ENCODE measurements at regions not wholly inside any gene's neighbourhood (a gene's known extent, or its start where the extent isn't known, plus 50 kb on each side); places are given as distances from the start of the nearest gene placed in this dataset.

DNA sequence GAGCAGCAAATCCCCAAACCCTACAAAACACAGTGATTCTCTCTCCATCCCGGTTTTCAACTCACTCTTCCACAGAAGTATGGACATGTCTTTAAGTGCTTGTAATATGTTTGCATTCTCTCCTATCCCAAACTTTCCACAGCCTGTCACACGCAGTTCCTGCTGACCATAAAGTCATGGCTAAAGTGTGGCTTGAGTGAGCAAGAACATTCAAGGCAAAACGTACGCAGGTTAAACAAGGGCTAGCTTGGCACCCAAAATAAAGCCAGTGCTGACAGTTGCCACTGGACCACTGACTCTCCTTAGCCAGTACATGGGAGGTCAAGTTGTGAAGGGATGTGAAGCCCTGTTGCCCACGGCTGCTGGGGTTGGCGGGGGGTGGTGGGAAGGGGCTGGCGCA, 211.1 kb upstream of the IRX1 start:
- ATAC-seq (no peak), DNase-seq (no peak)
- H3K4me1 Mint-ChIP-seq = no peaks in the 10 kb centered on the region
- no peaks in the 10 kb centered on the region for H3K27me3 Mint-ChIP-seq
- POLR2A ChIA-PET = no interaction called here
- no peak overlapping the region for H3K4me3 Mint-ChIP-seq
- H3K27ac Mint-ChIP-seq = no peak overlapping the region
- peaks cover 0 to 12% (median 2%) of the 10 kb centered on the region in 9 donors for H3K9me3 Mint-ChIP-seq
- peaks cover 0 to 6% (median 0%) of the 10 kb centered on the region in 3 donors for H3K36me3 Mint-ChIP-seq

- Mint-ChIP-seq H3K27me3 (peaks cover 0 to 11% (median 0%) of the 10 kb centered on the region in 5 donors), H3K27ac (no peak overlapping the region), H3K9me3 (peaks cover 0 to 12% (median 2%) of the 10 kb centered on the region in 9 donors), H3K36me3 (peaks cover 0 to 6% (median 0%) of the 10 kb centered on the region in 3 donors), H3K4me1 (no peaks in the 10 kb centered on the region), H3K4me3 (no peak overlapping the region)
- POLR2A ChIA-PET = no interaction called here
- DNase-seq (no peak), ATAC-seq (no peak)
Measured at GRCh38 chr5:3382782-3383181, 212.8 kb upstream of the IRX1 start.

DNA sequence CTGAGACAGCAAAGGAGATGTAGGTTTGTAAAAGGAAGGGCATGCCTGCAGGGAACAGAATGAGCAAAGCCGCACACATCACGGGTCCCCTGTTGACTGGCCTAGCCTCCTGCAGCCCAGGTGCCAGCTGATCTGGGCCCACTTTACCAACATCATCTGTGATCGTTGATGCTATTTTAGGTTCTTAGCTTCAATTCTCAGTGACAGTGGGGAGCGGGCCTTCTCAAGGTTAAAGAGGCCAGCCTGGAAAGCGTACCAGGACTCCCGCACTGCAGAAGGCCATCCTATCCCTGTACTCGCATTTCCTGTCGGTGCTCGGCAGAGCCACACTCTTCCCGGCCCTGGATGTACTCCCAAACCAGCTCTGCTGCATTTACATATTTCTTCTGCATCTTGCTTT, 213.5 kb upstream of the IRX1 start:
- peaks cover 0 to 12% (median 5%) of the 10 kb centered on the region in 9 donors for H3K9me3 Mint-ChIP-seq
- peaks cover 0 to 17% (median 4%) of the 10 kb centered on the region in 5 donors for H3K27me3 Mint-ChIP-seq
- no peak overlapping the region for H3K4me3 Mint-ChIP-seq
- H3K36me3 Mint-ChIP-seq = peaks cover 0 to 6% (median 0%) of the 10 kb centered on the region in 3 donors
- POLR2A ChIA-PET = no interaction called here
- DNase-seq (no peak), ATAC-seq (no peak)
- H3K4me1 Mint-ChIP-seq = no peaks in the 10 kb centered on the region
- H3K27ac Mint-ChIP-seq = no peak overlapping the region

DNA sequence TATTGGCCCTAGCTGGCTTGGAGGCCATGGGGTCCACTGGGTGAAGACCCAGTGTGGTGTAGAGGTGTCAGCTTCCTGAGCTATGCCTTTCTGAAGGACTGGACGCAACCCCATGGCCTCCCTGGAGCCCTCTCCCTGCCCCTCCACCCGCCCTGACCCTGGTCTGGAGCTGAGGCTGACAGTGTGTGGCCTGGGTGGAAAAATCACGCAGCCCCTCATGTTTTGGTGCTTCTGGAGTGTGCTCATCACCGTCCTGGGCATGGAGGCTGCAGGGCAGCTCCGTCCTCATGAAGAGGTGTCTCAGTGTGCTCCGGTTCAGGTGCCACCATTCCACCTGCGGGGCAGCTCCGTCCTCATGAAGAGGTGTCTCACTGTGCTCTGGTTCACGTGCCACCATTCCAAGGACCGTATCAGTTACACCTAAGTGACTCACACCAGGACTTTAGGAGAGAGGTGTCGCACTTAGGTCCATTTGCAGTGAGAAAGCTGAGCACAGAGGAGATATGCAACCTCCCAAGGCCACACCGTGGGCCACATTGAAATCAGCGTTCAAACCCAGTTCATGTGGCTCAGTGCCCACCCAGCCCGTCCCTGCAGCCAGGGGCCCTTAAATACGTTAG, 214.3 kb upstream of the IRX1 start:
- Mint-ChIP-seq H3K4me3 (no peak overlapping the region), H3K9me3 (peaks cover 0 to 12% (median 5%) of the 10 kb centered on the region in 9 donors), H3K27ac (peak overlapping the region in 1 of 10 donors; percentile 15), H3K4me1 (no peaks in the 10 kb centered on the region), H3K27me3 (peaks cover 0 to 20% (median 4%) of the 10 kb centered on the region in 5 donors), H3K36me3 (peaks cover 0 to 6% (median 0%) of the 10 kb centered on the region in 3 donors)
- ATAC-seq = no peak
- POLR2A ChIA-PET = no interaction called here
- DNase-seq = no peak

DNA sequence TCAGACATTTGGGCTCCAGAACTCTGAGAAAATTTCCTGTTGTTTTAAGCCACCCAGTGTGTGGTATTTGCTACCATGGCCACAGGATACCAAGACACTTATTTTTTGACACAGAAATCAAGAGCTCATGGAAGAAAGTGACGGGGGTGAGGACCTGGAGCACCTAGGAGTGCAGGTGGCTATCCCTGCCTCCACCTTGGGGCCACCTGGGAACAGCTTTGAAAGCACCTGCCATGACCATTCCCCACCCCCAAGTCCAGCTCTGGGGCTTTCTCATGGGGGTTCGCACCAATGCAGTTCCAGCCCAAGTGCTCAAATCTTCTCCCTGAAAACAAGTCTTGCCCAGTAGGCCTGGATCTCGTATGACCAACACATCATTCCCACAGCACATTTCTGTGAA, 214.9 kb upstream of the IRX1 start:
- H3K9me3 Mint-ChIP-seq = peaks cover 0 to 12% (median 5%) of the 10 kb centered on the region in 9 donors
- ATAC-seq (no peak), DNase-seq (no peak)
- no peaks in the 10 kb centered on the region for H3K4me1 Mint-ChIP-seq
- POLR2A ChIA-PET = no interaction called here
- no peak overlapping the region for H3K27ac Mint-ChIP-seq
- H3K27me3 Mint-ChIP-seq = peaks cover 0 to 20% (median 4%) of the 10 kb centered on the region in 5 donors
- H3K36me3 Mint-ChIP-seq = peaks cover 0 to 6% (median 0%) of the 10 kb centered on the region in 3 donors
- H3K4me3 Mint-ChIP-seq = no peak overlapping the region

DNA sequence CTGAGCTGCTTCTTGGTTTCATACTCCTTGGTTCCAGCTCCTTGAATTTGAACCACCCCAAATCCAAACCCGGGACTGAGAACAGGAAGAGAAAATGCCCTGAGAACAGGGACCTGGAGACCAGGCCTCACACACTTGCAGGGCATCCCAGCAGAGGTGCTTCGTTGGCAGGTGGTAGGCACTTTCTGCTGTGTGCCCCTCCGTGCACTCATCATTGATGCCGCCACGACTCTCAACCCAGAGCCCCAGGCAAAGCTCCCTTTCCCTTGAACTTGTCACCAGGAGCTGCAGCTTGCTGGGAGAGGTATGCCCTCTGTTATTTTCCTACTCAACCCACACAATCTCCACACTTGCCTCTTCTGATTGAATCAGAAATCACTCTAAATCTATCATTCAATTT, 217.8 kb upstream of the IRX1 start:
- H3K9me3 Mint-ChIP-seq = peaks cover 0 to 23% (median 11%) of the 10 kb centered on the region in 9 donors
- peaks cover 0 to 20% (median 4%) of the 10 kb centered on the region in 5 donors for H3K27me3 Mint-ChIP-seq
- ATAC-seq = no peak
- POLR2A ChIA-PET = no interaction called here
- no peak overlapping the region for H3K4me3 Mint-ChIP-seq
- H3K27ac Mint-ChIP-seq = no peak overlapping the region
- no peak for DNase-seq
- H3K36me3 Mint-ChIP-seq = peaks cover 0 to 4% (median 0%) of the 10 kb centered on the region in 3 donors
- H3K4me1 Mint-ChIP-seq = no peaks in the 10 kb centered on the region

GRCh38 chr5:3377176-3377575, 218.5 kb upstream of the IRX1 start:
- POLR2A ChIA-PET = no interaction called here
- no peak overlapping the region for H3K4me3 Mint-ChIP-seq
- no peaks in the 10 kb centered on the region for H3K36me3 Mint-ChIP-seq
- no peak overlapping the region for H3K27ac Mint-ChIP-seq
- no peaks in the 10 kb centered on the region for H3K4me1 Mint-ChIP-seq
- DNase-seq (no peak), ATAC-seq (no peak)
- peaks cover 0 to 28% (median 13%) of the 10 kb centered on the region in 9 donors for H3K9me3 Mint-ChIP-seq
- peaks cover 0 to 20% (median 4%) of the 10 kb centered on the region in 5 donors for H3K27me3 Mint-ChIP-seq

DNA sequence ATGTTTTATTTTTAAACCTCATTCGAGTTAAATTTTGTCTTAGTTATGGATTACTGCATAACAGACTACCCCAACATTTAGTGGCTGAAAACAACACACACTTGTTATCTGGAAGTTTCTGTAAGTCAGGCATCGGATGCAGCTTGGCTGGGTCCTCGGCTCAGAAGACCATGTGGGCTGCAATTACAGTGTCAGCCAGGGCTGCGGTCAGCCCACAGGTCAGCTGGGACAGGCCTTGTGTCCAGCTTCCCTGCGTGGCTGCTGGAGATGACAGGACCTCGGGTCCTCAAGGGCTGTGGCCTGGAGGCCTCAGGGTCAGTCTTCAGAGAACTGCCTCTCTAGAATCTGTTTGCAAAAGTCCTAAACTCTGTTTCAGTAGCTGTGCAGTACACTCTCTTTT, 219.0 kb upstream of the IRX1 start:
- H3K36me3 Mint-ChIP-seq = no peaks in the 10 kb centered on the region
- no peaks in the 10 kb centered on the region for H3K4me1 Mint-ChIP-seq
- H3K9me3 Mint-ChIP-seq = peaks cover 2 to 30% (median 17%) of the 10 kb centered on the region in 9 donors
- POLR2A ChIA-PET = no interaction called here
- DNase-seq (no peak), ATAC-seq (no peak)
- peaks cover 0 to 20% (median 4%) of the 10 kb centered on the region in 5 donors for H3K27me3 Mint-ChIP-seq
- H3K27ac Mint-ChIP-seq = no peak overlapping the region
- no peak overlapping the region for H3K4me3 Mint-ChIP-seq

- Mint-ChIP-seq H3K27me3 (peaks cover 0 to 20% (median 4%) of the 10 kb centered on the region in 5 donors), H3K4me3 (no peak overlapping the region), H3K36me3 (no peaks in the 10 kb centered on the region), H3K4me1 (no peaks in the 10 kb centered on the region), H3K27ac (no peak overlapping the region), H3K9me3 (peaks cover 2 to 30% (median 17%) of the 10 kb centered on the region in 9 donors)
- ATAC-seq = no peak
- DNase-seq = no peak
- POLR2A ChIA-PET = no interaction called here
Measured at GRCh38 chr5:3375586-3376311, 219.9 kb upstream of the IRX1 start.

GRCh38 chr5:3373391-3373790, 222.2 kb upstream of the IRX1 start:
- H3K27ac Mint-ChIP-seq = no peak overlapping the region
- H3K4me3 Mint-ChIP-seq = no peak overlapping the region
- no peaks in the 10 kb centered on the region for H3K4me1 Mint-ChIP-seq
- no peak for DNase-seq
- POLR2A ChIA-PET = no interaction called here
- no peaks in the 10 kb centered on the region for H3K36me3 Mint-ChIP-seq
- peaks cover 2 to 30% (median 17%) of the 10 kb centered on the region in 9 donors for H3K9me3 Mint-ChIP-seq
- no peak for ATAC-seq
- peaks cover 0 to 15% (median under 1%) of the 10 kb centered on the region in 5 donors for H3K27me3 Mint-ChIP-seq

- POLR2A ChIA-PET = no interaction called here
- Mint-ChIP-seq H3K9me3 (peaks cover 2 to 30% (median 14%) of the 10 kb centered on the region in 9 donors), H3K4me1 (no peaks in the 10 kb centered on the region), H3K36me3 (no peaks in the 10 kb centered on the region), H3K27me3 (peaks cover 0 to 4% (median 0%) of the 10 kb centered on the region in 5 donors), H3K27ac (no peak overlapping the region), H3K4me3 (no peak overlapping the region)
- DNase-seq = no peak
- ATAC-seq = no peak
Measured at GRCh38 chr5:3372289-3372688, 223.3 kb upstream of the IRX1 start.

DNA sequence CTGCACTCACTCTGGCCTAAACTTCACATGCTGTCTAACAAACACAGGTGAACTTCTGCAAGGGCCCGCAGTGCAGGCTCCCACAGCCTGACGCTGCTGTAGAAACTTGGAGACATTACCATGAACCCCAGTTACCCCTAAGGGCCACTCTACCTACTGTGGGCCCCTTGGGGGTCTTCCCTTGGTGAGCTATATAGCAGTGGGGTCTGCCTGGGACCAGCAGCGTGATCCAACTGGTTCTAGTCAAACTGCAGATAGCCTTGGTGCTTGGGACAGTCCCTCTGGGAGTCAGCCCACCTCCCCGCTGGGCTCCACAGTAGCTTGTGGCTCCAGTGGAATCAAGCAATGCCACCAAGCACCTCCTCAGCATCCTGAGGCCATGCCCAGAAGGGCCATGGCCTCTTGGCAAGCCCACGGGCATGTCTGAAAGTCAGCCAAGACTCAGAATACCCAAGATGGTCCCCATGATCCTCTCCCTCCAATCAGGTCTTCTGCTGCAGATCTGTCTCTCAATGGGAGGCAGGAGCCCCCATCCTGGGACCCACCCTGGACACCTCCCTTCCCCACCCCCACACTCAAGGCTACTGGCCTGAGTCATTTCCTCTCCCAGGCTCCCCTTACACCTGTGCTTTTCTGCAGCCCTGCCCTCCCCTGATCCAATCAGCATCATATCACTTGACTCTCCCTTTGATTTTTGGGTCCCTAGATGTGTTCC, 230.0 kb upstream of the IRX1 start:
- H3K27ac Mint-ChIP-seq = no peak overlapping the region
- POLR2A ChIA-PET = no interaction called here
- peaks cover 0 to 11% (median 4%) of the 10 kb centered on the region in 5 donors for H3K27me3 Mint-ChIP-seq
- ATAC-seq (no peak), DNase-seq (no peak)
- peaks cover 0 to 3% (median 0%) of the 10 kb centered on the region in 4 donors for H3K4me1 Mint-ChIP-seq
- peaks cover 0 to 5% (median 0%) of the 10 kb centered on the region in 3 donors for H3K36me3 Mint-ChIP-seq
- H3K4me3 Mint-ChIP-seq = no peak overlapping the region
- peaks cover 0 to 11% (median 4%) of the 10 kb centered on the region in 9 donors for H3K9me3 Mint-ChIP-seq

GRCh38 chr5:3364941-3365340, 230.7 kb upstream of the IRX1 start:
- POLR2A ChIA-PET = no interaction called here
- Mint-ChIP-seq H3K27me3 (peaks cover 0 to 11% (median 4%) of the 10 kb centered on the region in 5 donors), H3K9me3 (peaks cover 0 to 11% (median 4%) of the 10 kb centered on the region in 9 donors), H3K4me3 (no peak overlapping the region), H3K4me1 (peaks cover 0 to 3% (median 0%) of the 10 kb centered on the region in 4 donors), H3K27ac (no peak overlapping the region), H3K36me3 (peaks cover 0 to 5% (median 0%) of the 10 kb centered on the region in 3 donors)
- no peak for DNase-seq
- no peak for ATAC-seq

Data from naive thymus-derived CD8-positive, alpha-beta T cell (primary cell).